ENCODE measurements at regions not wholly inside any gene's neighbourhood (a gene's known extent, or its start where the extent isn't known, plus 50 kb on each side); places are given as distances from the start of the nearest gene placed in this dataset.

DNA sequence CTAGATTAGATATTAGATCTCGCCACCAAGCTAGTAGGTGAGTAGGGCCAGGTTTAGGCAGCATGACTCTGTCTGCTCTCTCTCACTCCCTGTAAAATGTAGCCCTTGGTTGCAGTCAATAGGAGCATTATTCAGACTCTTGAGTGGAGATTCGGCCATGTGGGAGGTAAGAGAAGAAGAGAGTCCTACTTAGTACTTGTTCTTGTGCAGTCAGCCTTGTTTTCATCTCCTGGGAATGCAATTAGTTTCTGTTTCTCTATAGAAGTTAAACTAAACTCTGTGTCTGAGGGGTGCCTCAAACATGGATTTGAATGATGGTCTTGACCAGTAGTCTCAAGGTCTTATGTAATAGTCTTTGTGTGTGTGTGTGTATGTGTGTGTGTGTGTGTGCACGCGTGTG is 229.5 kb upstream of the DPH6 start:
- TF ChIP-seq, protein P1, sequence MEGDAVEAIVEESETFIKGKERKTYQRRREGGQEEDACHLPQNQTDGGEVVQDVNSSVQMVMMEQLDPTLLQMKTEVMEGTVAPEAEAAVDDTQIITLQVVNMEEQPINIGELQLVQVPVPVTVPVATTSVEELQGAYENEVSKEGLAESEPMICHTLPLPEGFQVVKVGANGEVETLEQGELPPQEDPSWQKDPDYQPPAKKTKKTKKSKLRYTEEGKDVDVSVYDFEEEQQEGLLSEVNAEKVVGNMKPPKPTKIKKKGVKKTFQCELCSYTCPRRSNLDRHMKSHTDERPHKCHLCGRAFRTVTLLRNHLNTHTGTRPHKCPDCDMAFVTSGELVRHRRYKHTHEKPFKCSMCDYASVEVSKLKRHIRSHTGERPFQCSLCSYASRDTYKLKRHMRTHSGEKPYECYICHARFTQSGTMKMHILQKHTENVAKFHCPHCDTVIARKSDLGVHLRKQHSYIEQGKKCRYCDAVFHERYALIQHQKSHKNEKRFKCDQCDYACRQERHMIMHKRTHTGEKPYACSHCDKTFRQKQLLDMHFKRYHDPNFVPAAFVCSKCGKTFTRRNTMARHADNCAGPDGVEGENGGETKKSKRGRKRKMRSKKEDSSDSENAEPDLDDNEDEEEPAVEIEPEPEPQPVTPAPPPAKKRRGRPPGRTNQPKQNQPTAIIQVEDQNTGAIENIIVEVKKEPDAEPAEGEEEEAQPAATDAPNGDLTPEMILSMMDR (IDR thresholded peaks at IDR 0.05), result no peak
- TF ChIP-seq ZFX (IDR thresholded peaks at IDR 0.05; ENCODE audit: borderline replicate concordance), result no peak

All from 22Rv1 (cell line).